NT2/D1 (cell line): ENCODE measurements at regions not wholly inside any gene's neighbourhood (a gene's known extent, or its start where the extent isn't known, plus 50 kb on each side); places are given as distances from the start of the nearest gene placed in this dataset.

Experiments
- SUZ12 ChIP-seq: IDR thresholded peaks from 2 replicates; pipeline ENCODE4 v1.6.1; 2011; ENCODE audit not compliant: insufficient read length, insufficient read depth; ENCODE audit errors: extremely low read depth
- YY1 ChIP-seq: IDR thresholded peaks from 2 replicates; pipeline ENCODE4 v1.6.1; 2011; ENCODE audit not compliant: insufficient read length, insufficient read depth

GRCh38 chr12:75969768-75970167, 61.8 kb downstream of the PHLDA1 start:
- TF ChIP-seq SUZ12 = no peak
- TF ChIP-seq YY1 = no peak
